ENCODE measurements at regions not wholly inside any gene's neighbourhood (a gene's known extent, or its start where the extent isn't known, plus 50 kb on each side); places are given as distances from the start of the nearest gene placed in this dataset.
"Not testable (repeated sequence)": the region's sequence is repeated elsewhere in the genome, so short reads cannot be mapped to it uniquely, and the experiment has no call there.

DNA sequence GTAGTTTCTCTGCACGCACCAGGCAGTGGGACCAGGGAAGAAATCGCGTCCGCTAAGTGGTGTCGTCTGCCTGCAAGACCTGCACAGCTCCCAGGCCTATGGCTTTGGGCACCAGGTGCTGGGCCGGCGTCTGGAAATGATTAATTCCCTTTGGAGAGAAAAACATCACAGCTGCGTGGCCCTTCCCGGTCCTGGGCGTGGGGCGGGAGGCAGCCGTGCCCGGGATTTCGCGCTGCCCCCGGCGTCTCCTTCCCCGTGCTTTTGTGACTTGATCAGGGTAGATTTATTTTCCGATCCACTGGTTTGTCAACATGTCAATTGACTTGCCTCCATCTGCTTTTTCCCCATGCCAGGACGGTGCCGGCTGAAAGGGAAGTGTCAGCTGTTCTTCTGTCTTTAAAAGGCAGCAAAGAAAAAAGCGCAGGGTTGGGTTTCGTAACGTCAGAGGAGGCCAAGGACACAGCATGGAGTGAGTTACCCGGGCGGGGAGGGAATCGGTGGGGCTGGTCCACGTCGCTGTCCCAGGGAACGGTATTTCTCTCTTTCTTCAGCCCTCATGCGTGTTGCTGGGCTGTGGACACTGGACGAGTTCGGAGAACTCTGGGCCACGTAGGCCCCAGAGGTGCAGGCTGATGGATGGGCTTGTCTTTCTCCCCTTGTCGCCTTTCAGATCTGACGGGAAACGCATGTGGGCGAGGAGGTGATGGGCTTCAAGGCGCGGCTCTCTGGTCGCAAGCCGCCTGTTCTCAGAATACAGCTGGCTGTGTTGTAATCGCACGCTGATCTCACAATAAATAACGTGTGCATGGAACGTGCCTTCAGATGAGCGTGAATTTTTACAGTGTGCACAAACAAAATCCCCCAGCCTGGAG, 188.1 kb upstream of the ZNF469 start:
- no peaks in the 10 kb centered on the region for H3K27me3 ChIP-seq (replicated peaks)
- H3K9me3 ChIP-seq (replicated peaks) = no peaks in the 10 kb centered on the region
- H3K4me1 ChIP-seq (replicated peaks) = no peaks in the 10 kb centered on the region
- H3K4me3 ChIP-seq = no peak overlapping the region
- no peak overlapping the region for H3K27ac ChIP-seq
- H3K36me3 ChIP-seq = no peaks in the 10 kb centered on the region
- DNase-seq (ENCODE audit: low read depth in 1 of 2, low spot score in 2 of 2) = peak in 1 of 2 experiments; percentile 40

DNA sequence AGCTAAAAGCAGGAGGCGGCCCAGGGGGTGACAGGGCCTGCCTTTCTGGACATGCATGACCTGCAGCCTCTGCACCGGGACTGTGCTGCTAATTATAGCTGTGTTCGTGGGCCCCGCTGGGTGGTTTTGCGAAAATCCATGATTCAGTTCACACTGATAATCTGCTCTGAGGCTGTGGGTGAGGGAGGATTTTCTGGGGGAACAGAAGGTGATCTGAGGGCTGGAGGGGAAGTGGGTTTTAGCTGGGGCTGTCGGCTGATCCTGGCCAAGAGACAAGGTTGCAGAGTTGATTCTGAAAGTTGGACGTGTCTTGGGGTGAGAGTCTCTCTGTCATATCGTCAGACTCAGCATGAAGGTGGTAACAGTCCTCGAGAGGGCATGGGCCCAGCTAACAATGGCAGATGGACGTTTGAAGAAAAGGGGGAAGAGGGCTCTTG, 187.5 kb upstream of the ZNF469 start:
- H3K27ac ChIP-seq = no peak overlapping the region

DNA sequence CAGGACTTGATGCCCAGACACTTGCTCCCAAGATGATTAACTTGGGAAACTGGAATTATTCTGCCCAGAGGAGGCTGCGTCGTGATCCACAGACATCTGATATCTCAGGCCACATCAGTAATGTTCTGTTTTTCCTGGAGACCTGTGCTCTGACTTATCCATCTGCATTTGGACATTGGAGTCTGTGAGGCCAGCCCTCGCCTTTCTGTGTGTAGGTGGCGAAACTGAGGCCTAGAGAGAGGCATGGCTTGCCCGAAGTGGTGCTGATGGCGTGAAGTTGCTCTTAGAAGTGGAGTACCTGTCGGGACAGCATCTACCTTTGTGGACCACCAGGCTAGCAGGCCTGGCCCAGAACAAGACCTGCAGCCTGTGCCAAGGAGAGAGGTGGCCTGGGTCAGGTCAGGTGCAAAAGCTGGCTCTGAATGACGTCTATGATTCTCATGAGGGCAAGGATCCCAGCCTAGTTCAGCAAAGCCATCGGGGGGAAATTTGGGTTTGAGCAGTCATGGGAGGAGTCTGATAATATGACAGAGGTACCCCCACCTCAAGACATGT, 186.8 kb upstream of the ZNF469 start:
- H3K4me1 ChIP-seq (replicated peaks) = no peaks in the 10 kb centered on the region
- no peaks in the 10 kb centered on the region for H3K36me3 ChIP-seq
- peak in 1 of 2 experiments; percentile 29 for DNase-seq (ENCODE audit: low read depth in 1 of 2, low spot score in 2 of 2)
- no peaks in the 10 kb centered on the region for H3K27me3 ChIP-seq (replicated peaks)
- no peak overlapping the region for H3K4me3 ChIP-seq
- H3K9me3 ChIP-seq (replicated peaks) = no peaks in the 10 kb centered on the region
- no peak overlapping the region for H3K27ac ChIP-seq

More for the DNA sequence above, 187.5 kb upstream of the ZNF469 start:
- Histone ChIP-seq H3K36me3 (no peaks in the 10 kb centered on the region), H3K9me3 (replicated peaks) (no peaks in the 10 kb centered on the region), H3K4me3 (no peak overlapping the region), H3K4me1 (replicated peaks) (no peaks in the 10 kb centered on the region), H3K27me3 (replicated peaks) (no peaks in the 10 kb centered on the region)
- peak in 1 of 2 experiments; percentile 38 for DNase-seq (ENCODE audit: low read depth in 1 of 2, low spot score in 2 of 2)

DNA sequence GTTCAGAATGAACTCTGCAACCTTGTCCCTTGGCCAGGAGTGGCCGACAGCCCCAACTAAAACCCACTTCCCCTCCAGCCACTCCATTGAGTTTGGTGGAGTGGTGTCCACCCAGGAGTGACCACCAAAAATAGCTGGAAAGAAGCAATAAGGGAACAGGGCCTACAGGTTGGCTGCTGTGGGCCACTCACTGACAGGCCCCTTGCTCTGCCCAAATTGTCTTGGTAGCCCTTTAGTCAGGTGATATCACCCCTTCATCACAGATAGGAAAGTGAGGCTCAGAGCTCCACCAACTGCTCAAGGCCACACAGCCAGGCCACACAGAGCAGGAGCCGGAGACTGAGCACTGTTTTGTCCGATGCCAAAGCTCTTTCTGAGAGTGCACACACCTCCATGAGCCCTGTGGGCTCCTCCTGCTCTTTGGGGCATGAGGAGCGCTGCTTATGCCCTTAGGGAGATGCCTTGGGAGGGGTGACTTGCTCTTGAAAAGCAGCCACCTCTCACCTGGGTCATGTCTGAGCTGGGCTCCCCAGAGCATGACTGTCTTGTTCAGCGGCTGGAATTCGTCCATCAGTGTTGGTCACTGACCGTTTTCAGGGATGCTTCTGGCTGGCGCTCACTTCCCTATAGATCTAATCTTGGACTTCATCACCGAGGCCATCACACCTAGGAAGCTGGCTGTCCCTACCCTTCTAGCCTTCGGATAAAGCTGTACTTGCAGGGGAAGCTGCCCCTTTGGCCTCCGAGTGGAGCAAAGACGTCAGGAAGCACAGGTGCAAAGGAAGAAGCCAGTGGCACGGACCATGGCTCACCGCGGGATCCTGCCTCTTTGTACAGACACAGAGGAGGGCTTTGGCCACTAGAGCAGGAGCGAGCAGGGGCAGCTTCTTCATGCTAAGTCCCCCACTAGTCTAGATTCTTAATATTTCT, 186.0 kb upstream of the ZNF469 start:
- no peaks in the 10 kb centered on the region for H3K4me1 ChIP-seq (replicated peaks)
- no peaks in the 10 kb centered on the region for H3K36me3 ChIP-seq
- H3K27me3 ChIP-seq (replicated peaks) = no peaks in the 10 kb centered on the region
- H3K4me3 ChIP-seq = no peak overlapping the region
- peak in 1 of 2 experiments; percentile 29 for DNase-seq (ENCODE audit: low read depth in 1 of 2, low spot score in 2 of 2)
- no peaks in the 10 kb centered on the region for H3K9me3 ChIP-seq (replicated peaks)
- H3K27ac ChIP-seq = no peak overlapping the region

DNA sequence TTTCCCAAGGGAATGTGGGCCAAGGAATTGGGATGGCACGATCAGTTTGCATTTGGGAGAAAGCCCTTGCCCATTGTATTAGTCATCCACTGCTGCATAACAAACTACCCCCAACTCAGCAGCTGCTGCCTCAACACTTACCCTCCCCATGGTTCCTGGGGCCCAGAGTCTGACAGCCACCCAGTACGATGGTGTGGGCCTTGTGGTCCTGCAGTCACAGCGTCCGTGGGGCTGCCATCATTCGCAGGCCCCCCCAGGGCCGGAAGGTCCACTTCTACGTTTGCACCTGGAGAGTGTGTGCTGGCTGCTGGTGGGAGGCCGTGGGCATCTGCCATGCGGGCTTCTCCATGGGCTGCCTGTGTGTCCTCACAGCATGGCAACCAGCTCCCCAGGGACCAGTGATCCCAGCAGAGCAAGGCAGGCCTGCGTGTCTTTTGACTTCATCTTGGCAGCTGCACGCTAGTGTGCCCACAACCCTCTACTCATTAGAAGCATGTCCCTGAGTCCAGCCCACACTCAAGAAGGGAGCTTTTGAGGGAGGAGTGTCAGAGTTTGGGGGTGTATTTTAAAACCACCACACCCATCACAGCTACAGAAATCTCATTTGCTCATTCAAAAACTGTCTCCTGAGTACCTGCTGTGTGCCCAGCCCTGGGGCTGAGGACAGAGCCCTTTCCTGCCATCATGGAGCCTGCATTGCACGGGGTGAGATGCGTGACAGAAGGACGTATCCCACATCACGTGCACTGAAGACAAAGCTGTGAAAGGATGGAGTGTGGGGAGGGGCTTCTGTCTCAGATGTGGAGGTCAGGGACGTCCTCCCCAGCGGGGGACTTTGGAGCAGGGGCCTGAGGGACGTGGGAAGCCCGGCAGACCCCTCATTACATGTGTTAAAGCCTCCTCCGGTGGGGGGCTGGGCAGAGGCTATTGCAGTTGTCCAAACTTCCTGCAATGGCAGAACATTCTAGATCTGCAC, 185.0 kb upstream of the ZNF469 start:
- Histone ChIP-seq H3K4me3 (no peak overlapping the region), H3K9me3 (replicated peaks) (no peaks in the 10 kb centered on the region), H3K4me1 (replicated peaks) (no peaks in the 10 kb centered on the region), H3K36me3 (no peaks in the 10 kb centered on the region), H3K27ac (no peak overlapping the region), H3K27me3 (replicated peaks) (no peaks in the 10 kb centered on the region)
- DNase-seq (ENCODE audit: low read depth in 1 of 2, low spot score in 2 of 2) = peak in 1 of 2 experiments; percentile 34

DNA sequence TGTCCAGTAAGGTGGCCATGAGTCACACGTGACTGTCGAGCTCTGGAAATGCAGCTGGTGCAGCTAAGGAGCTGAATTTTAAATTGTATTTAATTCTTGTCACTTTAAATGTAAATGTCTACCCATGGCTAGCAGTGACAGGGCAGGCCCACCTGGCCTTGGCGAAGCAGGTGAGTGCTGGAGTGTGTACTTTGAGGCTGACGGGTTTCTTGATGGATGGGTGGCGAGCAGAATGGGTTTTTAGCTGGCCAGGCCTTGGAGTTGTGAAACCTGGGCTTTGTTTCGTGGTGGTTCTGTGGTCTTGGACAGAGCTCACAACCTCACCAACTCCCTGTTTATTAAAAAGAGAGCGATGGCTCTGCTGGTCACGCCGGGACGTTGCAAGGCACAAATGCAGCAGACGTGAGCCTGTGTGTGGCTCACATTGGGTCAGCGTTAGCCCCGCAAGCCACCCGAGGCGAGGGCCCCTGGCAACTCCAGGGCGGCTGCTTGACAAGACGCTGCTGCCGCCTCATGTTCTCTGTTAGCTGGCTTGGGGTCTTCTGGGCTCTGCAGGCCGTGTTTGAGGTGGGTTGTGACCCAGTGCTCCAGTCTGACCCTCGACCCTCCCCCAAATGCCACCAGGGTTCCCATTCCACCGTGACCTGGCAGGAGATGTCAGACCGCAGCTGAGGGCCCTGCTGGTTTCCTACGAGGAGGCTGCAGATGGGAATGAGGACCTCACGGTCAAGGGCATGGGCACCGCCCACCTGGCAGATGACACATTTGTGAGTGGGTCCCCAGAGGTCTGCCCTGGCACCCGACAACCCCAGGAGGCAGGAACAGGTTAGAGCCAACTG, 184.1 kb upstream of the ZNF469 start:
- H3K27me3 ChIP-seq (replicated peaks); H3K9me3 ChIP-seq (replicated peaks); H3K4me3 ChIP-seq; H3K36me3 ChIP-seq; H3K27ac ChIP-seq; H3K4me1 ChIP-seq (replicated peaks): not testable (repeated sequence)
- DNase-seq (ENCODE audit: low read depth in 1 of 2, low spot score in 2 of 2) = peak in 1 of 2 experiments; percentile 32

DNA sequence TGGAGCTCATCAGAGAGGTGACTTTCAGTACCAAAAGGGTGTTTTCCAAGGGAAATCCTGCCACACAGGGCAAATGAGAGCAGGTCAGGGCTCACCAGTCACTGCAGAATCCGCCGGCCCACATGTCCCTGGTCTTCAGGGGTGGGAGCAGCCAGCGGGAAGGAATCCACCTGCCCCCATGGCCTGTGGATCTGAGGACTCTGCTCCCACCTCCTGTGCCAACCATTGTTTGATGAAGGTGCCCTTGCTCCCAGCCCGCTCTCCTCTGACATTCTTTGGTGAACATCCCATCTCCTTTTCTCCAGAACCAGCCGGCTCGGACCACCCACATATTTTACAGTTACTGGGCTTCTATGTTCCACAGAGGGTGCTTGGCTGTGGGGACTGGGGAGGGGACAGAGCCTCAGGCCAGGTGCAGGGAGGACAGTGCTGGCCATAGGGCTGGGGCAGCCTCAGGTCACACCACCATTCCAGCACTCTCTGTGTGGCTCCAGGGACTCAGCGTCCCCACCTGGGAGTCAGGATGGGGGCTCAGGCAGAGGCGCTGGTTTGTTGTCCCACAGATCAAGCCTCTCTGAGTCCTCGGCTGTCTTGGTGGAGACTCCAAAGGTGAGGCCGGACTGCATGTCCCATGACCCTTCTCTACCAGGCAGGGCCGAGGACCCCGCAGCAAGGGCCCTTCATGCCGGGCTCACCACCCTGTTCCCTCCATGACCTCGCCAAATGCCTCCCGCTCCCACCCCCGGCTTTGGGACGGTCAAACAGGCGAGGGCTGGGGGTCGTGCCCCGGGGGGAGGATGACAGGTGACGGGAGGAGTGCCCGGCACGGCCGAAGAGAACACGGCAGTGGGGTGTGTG, 183.2 kb upstream of the ZNF469 start:
- H3K4me3 ChIP-seq; H3K36me3 ChIP-seq; H3K4me1 ChIP-seq (replicated peaks); H3K9me3 ChIP-seq (replicated peaks); H3K27ac ChIP-seq; H3K27me3 ChIP-seq (replicated peaks): not testable (repeated sequence)
- peak in 1 of 2 experiments; percentile 36 for DNase-seq (ENCODE audit: low read depth in 1 of 2, low spot score in 2 of 2)

DNA sequence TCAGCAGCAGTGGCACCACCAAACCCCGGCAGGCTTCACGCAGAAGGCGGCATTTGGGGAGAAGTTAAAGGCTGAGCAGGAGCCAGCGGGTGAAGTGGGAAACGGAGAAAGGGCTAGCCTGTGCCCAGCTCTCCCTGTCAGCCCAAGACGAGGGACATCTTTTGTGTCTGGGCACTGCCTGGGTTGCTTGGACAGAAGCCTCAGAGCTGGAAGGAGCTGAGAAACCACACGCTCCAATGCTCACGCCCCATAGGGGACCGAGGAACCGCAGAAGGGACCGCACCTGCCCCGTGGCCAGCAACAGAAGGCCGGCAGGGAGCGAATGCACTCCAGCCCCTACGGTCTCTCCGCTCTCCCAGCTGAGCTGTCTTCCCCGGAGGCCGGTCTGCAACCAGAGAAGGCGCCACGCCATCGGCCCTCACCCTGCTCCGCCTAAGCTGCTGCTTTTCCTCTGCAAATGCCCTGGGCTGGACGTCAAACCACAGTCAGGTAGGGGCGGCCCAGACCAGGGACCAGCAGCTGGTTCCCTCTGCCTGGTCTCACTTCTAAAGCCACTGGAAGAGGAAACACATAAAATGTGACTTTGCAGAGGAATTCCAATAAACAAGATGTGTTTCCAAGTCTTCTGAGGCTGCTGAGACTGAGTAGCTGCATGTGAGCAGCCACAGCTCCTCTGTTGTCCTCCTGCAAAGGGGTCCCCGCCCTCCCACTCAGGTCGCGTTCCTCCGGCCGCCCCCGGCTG, 182.4 kb upstream of the ZNF469 start:
- H3K27ac ChIP-seq; H3K27me3 ChIP-seq (replicated peaks); H3K9me3 ChIP-seq (replicated peaks); H3K36me3 ChIP-seq; H3K4me1 ChIP-seq (replicated peaks); H3K4me3 ChIP-seq: not testable (repeated sequence)
- DNase-seq (ENCODE audit: low read depth in 1 of 2, low spot score in 2 of 2) = peak in 1 of 2 experiments; percentile 42

DNA sequence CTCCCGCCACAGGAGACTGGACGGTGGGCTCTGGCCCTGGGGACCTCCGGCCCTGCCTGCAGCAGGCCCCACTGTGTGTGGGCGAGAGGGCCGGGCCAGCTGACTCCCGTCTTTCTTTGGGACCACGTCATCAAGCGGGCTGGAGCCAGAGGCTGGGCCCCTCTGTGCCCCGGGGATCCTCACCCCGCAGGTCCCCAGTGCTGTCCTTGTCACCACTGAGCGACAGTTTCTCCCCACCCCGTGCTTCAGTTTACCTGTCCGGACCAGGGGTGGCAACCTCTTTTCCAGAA, 181.9 kb upstream of the ZNF469 start:
- Histone ChIP-seq H3K27ac (no peak overlapping the region), H3K4me1 (replicated peaks) (no peaks in the 10 kb centered on the region), H3K4me3 (no peak overlapping the region), H3K9me3 (replicated peaks) (no peaks in the 10 kb centered on the region), H3K27me3 (replicated peaks) (no peaks in the 10 kb centered on the region), H3K36me3 (no peaks in the 10 kb centered on the region)
- peak in 1 of 2 experiments; percentile 39 for DNase-seq (ENCODE audit: low read depth in 1 of 2, low spot score in 2 of 2)

DNA sequence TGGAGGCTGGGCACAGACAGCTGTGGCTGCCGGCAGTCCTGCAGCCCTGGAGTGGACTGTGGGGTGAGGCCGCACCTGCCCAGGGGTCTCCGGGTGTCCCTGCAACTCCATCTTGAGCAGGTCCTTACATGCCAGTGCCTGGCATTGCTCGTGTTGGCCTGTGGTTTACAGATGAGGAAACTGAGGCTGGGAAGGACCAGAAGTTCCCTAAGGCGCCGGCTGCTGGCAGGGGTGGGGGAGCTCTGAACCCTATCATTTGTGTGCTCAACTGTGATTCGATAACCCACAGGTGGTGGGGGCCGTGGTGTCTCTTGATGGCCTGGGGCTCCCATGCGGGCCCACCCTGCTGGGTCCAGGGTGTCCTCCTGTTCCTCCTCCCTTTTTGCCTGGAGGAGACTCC, 181.1 kb upstream of the ZNF469 start:
- DNase-seq (ENCODE audit: low read depth in 1 of 2, low spot score in 2 of 2) = peak in 1 of 2 experiments; percentile 24
- not testable (repeated sequence) for H3K4me3 ChIP-seq; H3K4me1 ChIP-seq (replicated peaks); H3K27ac ChIP-seq; H3K36me3 ChIP-seq; H3K27me3 ChIP-seq (replicated peaks); H3K9me3 ChIP-seq (replicated peaks)

DNA sequence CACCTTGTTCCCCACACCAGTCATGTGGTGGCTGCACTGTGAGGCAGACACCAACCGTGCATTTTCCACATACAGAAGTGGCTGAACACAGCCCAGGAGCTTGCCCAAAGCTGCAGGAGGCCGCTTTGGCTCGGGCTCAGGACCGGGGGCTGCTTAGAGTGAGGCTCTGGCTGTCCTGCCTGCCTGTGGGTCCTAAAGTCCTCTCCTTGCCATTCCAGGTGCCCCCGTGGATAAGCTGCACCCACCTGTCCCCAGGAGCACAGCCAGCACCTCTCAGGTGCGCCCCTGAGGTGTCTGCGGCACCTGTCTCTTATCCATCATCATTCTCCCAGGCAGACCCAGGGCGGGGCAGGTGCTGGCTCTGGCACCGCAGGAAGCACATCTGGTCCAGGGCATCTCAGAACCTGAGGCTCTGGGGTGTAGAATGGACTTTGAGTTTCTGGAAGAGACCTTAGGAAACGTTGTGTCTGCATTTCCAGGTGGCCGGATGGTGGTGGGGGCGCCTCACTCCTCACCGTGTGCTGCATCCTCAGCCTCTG, 180.5 kb upstream of the ZNF469 start:
- H3K4me3 ChIP-seq = no peak overlapping the region
- no peak overlapping the region for H3K27ac ChIP-seq
- H3K9me3 ChIP-seq (replicated peaks) = no peaks in the 10 kb centered on the region
- no peaks in the 10 kb centered on the region for H3K4me1 ChIP-seq (replicated peaks)
- H3K36me3 ChIP-seq = no peaks in the 10 kb centered on the region
- no peaks in the 10 kb centered on the region for H3K27me3 ChIP-seq (replicated peaks)
- DNase-seq (ENCODE audit: low read depth in 1 of 2, low spot score in 2 of 2) = peak in 1 of 2 experiments; percentile 35

Measured in SJSA1 (cell line).